NCI-H748 treated with DMSO at 0.1 percent for 48 hours (cell line): ENCODE measurements at regions not wholly inside any gene's neighbourhood (a gene's known extent, or its start where the extent isn't known, plus 50 kb on each side); places are given as distances from the start of the nearest gene placed in this dataset.
"Not testable (repeated sequence)": the region's sequence is repeated elsewhere in the genome, so short reads cannot be mapped to it uniquely, and the experiment has no call there.

Source experiments
- DNase-seq: peaks from one replicate; lab custom pipeline; 2025; lab: John Stamatoyannopoulos, UW

- no peak for DNase-seq
These were observed 133.6 kb downstream of the TMEM121 start for GRCh38 chr14:105659935-105660527.

- no peak for DNase-seq
These were observed 134.6 kb downstream of the TMEM121 start for GRCh38 chr14:105660816-105661531.

GRCh38 chr14:105662043-105662442, 135.7 kb downstream of the TMEM121 start:
- not testable (repeated sequence) for DNase-seq

- not testable (repeated sequence) for DNase-seq
These were observed 136.2 kb downstream of the TMEM121 start for GRCh38 chr14:105662592-105662991.

GRCh38 chr14:105663323-105663722, 136.9 kb downstream of the TMEM121 start:
- DNase-seq = not testable (repeated sequence)

GRCh38 chr14:105663818-105664596, 137.6 kb downstream of the TMEM121 start:
- not testable (repeated sequence) for DNase-seq

GRCh38 chr14:105664691-105665090, 138.3 kb downstream of the TMEM121 start:
- no peak for DNase-seq

- DNase-seq = no peak
These were observed 139.0 kb downstream of the TMEM121 start for GRCh38 chr14:105665247-105665950.

- no peak for DNase-seq
These were observed 139.5 kb downstream of the TMEM121 start for GRCh38 chr14:105665951-105666277.

GRCh38 chr14:105666420-105666819, 140.0 kb downstream of the TMEM121 start:
- DNase-seq = no peak

GRCh38 chr14:105666991-105667662, 140.7 kb downstream of the TMEM121 start:
- DNase-seq = not testable (repeated sequence)

GRCh38 chr14:105667663-105668020, 141.3 kb downstream of the TMEM121 start:
- not testable (repeated sequence) for DNase-seq

- not testable (repeated sequence) for DNase-seq
These were observed 141.6 kb downstream of the TMEM121 start for GRCh38 chr14:105668021-105668420.

- DNase-seq = not testable (repeated sequence)
These were observed 142.3 kb downstream of the TMEM121 start for GRCh38 chr14:105668471-105669230.

- DNase-seq = not testable (repeated sequence)
These were observed 142.8 kb downstream of the TMEM121 start for GRCh38 chr14:105669231-105669610.

- not testable (repeated sequence) for DNase-seq
These were observed 143.3 kb downstream of the TMEM121 start for GRCh38 chr14:105669646-105670045.

GRCh38 chr14:105672450-105673200, 146.2 kb downstream of the TMEM121 start:
- DNase-seq = not testable (repeated sequence)

- not testable (repeated sequence) for DNase-seq
These were observed 149.1 kb downstream of the TMEM121 start for GRCh38 chr14:105675433-105675832.

- DNase-seq = not testable (repeated sequence)
These were observed 149.7 kb downstream of the TMEM121 start for GRCh38 chr14:105675905-105676670.
